OCI-LY1 (cell line): ENCODE measurements at regions not wholly inside any gene's neighbourhood (a gene's known extent, or its start where the extent isn't known, plus 50 kb on each side); places are given as distances from the start of the nearest gene placed in this dataset.

ENCODE experiments used
- H2AFZ ChIP-seq: fragments of 200-600 bp; sonication (generic), shearing (Covaris generic); 2 replicates; pipeline ENCODE4 v1.6.0; 2014; ENCODE audit warnings: antibody characterized with exemption, mild to moderate bottlenecking, low read length
- H3F3A ChIP-seq: fragments of 200-600 bp; sonication (generic), shearing (Covaris generic); 2 replicates; pipeline ENCODE4 v1.6.0; 2014; ENCODE audit warnings: mild to moderate bottlenecking, antibody characterized with exemption, low read length, moderate library complexity; ENCODE audit not compliant: insufficient read depth
- H3K27ac ChIP-seq: fragments of 200-600 bp; sonication (generic); 2 replicates; pipeline ENCODE4 v1.5.1; 2014; ENCODE audit warnings: low read length, mixed run types, mild to moderate bottlenecking, low read depth; ENCODE audit not compliant: poor library complexity, severe bottlenecking
- H3K27me3 ChIP-seq: fragments of 200-600 bp; sonication (generic); 2 replicates; pipeline ENCODE4 v1.6.0; 2014; ENCODE audit warnings: antibody characterized with exemption, mild to moderate bottlenecking, low read length, moderate library complexity; ENCODE audit not compliant: insufficient read depth
- H3K36me3 ChIP-seq: fragments of 200-600 bp; sonication (generic); 2 replicates; pipeline ENCODE4 v1.6.1; 2014; ENCODE audit warnings: mild to moderate bottlenecking, antibody characterized with exemption, low read length, moderate library complexity, mixed read lengths; ENCODE audit not compliant: insufficient read depth
- H3K4me1 ChIP-seq: fragments of 200-600 bp; sonication (generic); 2 replicates; pipeline ENCODE4 v1.5.1; 2014; ENCODE audit warnings: mild to moderate bottlenecking, low read length, moderate library complexity; ENCODE audit not compliant: insufficient read depth, severe bottlenecking
- H3K4me2 ChIP-seq: fragments of 200-600 bp; sonication (generic), shearing (Covaris generic); 2 replicates; pipeline ENCODE4 v1.6.1; 2014; ENCODE audit warnings: low read length
- H3K4me3 ChIP-seq: fragments of 200-600 bp; sonication (generic); 2 replicates; pipeline ENCODE4 v1.5.1; 2014; ENCODE audit warnings: low read length, low read depth, mild to moderate bottlenecking, mixed read lengths; ENCODE audit not compliant: poor library complexity, severe bottlenecking
- H3K79me2 ChIP-seq: fragments of 200-600 bp; shearing (Covaris generic); 2 replicates; pipeline ENCODE4 v1.6.1; 2016; ENCODE audit warnings: mixed run types, low read length, mixed read lengths; ENCODE audit not compliant: insufficient read depth
- H3K9ac ChIP-seq: fragments of 200-600 bp; sonication (generic), shearing (Covaris generic); 2 replicates; pipeline ENCODE4 v1.6.1; 2014; ENCODE audit warnings: mild to moderate bottlenecking, low read length, mixed read lengths
- H3K9me2 ChIP-seq: fragments of 200-600 bp; sonication (generic), shearing (Covaris generic); 2 replicates; pipeline ENCODE4 v1.6.1; 2014; ENCODE audit warnings: low read depth, mild to moderate bottlenecking, low read length, mixed read lengths
- H3K9me3 ChIP-seq: fragments of 200-600 bp; shearing (Covaris generic); 2 replicates; pipeline ENCODE4 v1.6.1; 2014; ENCODE audit warnings: low read length, mixed read lengths
- H4K20me1 ChIP-seq: fragments of 200-600 bp; sonication (generic), shearing (Covaris generic); 2 replicates; pipeline ENCODE4 v1.6.0; 2016; ENCODE audit warnings: mild to moderate bottlenecking, low read length; ENCODE audit not compliant: insufficient read depth
- CTCF ChIP-seq: fragments of 200-600 bp; sonication (generic), shearing (Covaris generic); IDR thresholded peaks from 2 replicates; pipeline ENCODE4 v1.5.1; 2017; ENCODE audit warnings: mild to moderate bottlenecking, antibody characterized with exemption, low read length, moderate library complexity, mixed read lengths
- EZH2 ChIP-seq: fragments of 200-600 bp; sonication (generic), shearing (Covaris generic); IDR thresholded peaks from 2 replicates; pipeline ENCODE4 v1.8.0; 2017; ENCODE audit warnings: borderline replicate concordance, mixed run types, mild to moderate bottlenecking, antibody characterized with exemption, low read length, moderate library complexity, mixed read lengths

DNA sequence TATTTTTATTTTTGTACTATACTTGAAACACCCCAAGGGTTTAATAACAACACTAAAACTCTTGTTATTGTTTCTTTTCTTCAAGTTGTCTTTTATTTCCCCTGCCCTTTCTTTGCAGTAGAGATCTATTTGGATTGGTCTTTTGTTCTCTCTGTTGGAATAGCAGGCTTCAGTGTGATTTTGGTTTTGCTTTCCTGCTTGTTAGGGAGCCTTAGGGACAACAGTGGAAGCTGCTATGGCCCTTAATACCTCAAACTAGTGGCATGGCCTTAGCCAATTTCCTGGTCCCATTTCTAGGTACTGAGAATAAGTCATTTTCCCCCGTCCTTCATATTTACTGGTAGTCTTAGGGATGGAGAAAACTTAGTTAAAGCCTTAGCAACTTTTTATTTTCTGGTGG, 535.4 kb upstream of the NDST4 start:
- Histone ChIP-seq H3K36me3 (no peaks in the 10 kb centered on the region), H2AFZ (no peak overlapping the region), H3K4me3 (no peak overlapping the region), H3K4me1 (no peaks in the 10 kb centered on the region), H3K9me2 (no peaks in the 10 kb centered on the region), H4K20me1 (no peaks in the 10 kb centered on the region), H3K4me2 (no peak overlapping the region), H3K27me3 (no peaks in the 10 kb centered on the region), H3K27ac (no peak overlapping the region), H3F3A (no peaks in the 10 kb centered on the region), H3K9me3 (no peaks in the 10 kb centered on the region), H3K9ac (no peak overlapping the region), H3K79me2 (no peaks in the 10 kb centered on the region)
- TF ChIP-seq EZH2 (no peak), CTCF (no peak)

DNA sequence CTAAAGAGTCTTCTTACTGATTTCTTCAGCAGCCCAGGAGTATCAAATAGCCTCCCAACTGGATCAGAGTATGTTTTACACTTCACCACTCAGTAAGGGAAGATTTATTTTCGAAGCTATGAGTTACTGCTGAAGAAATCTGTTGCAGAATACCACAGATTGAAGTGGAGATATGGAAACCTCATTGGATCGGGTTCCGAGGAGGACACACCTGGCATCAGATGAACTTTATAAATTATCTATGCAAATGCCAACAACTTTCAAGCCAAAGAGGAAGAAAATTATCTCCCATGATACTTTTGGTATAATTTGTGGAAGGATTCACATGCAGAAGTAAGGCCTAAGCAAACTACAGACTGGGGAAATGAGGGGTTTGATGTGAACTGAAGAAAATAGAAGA, 515.9 kb upstream of the NDST4 start:
- no peaks in the 10 kb centered on the region for H3K9me2 ChIP-seq
- H2AFZ ChIP-seq, result no peak overlapping the region
- H3K36me3 ChIP-seq, result no peaks in the 10 kb centered on the region
- H3K9me3 ChIP-seq, result no peaks in the 10 kb centered on the region
- no peaks in the 10 kb centered on the region for H3K27me3 ChIP-seq
- no peaks in the 10 kb centered on the region for H3K4me1 ChIP-seq
- no peak overlapping the region for H3K27ac ChIP-seq
- H3K4me3 ChIP-seq, result no peak overlapping the region
- no peak overlapping the region for H3K4me2 ChIP-seq
- H4K20me1 ChIP-seq, result no peaks in the 10 kb centered on the region
- H3K9ac ChIP-seq, result no peak overlapping the region
- no peaks in the 10 kb centered on the region for H3K79me2 ChIP-seq
- H3F3A ChIP-seq, result no peaks in the 10 kb centered on the region
- no peak for TF ChIP-seq CTCF
- TF ChIP-seq EZH2, result no peak

GRCh38 chr4:115609631-115610030, 496.2 kb upstream of the NDST4 start:
- Histone ChIP-seq H3K9me3 (no peaks in the 10 kb centered on the region), H4K20me1 (no peaks in the 10 kb centered on the region), H3K27me3 (no peaks in the 10 kb centered on the region), H2AFZ (no peak overlapping the region), H3K9me2 (no peaks in the 10 kb centered on the region), H3K4me3 (no peak overlapping the region), H3K4me2 (no peak overlapping the region), H3K27ac (no peak overlapping the region), H3K9ac (no peak overlapping the region), H3K79me2 (no peaks in the 10 kb centered on the region), H3F3A (no peaks in the 10 kb centered on the region), H3K36me3 (no peaks in the 10 kb centered on the region), H3K4me1 (no peaks in the 10 kb centered on the region)
- TF ChIP-seq CTCF (no peak), EZH2 (no peak)
